Cardiac fibroblast (primary cell): ENCODE measurements at regions not wholly inside any gene's neighbourhood (a gene's known extent, or its start where the extent isn't known, plus 50 kb on each side); places are given as distances from the start of the nearest gene placed in this dataset.
"Not testable (repeated sequence)": the region's sequence is repeated elsewhere in the genome, so short reads cannot be mapped to it uniquely, and the experiment has no call there.

Experiments
- DNase-seq, 2 donors: peaks; one replicate each; pipeline versions ENCODE4 v3.0.0 to v3.0.0-alpha.2; 2010; ENCODE audit warnings: low read depth in 2 of 2
- H3K4me3 ChIP-seq, 2 donors: replicated peaks in 1 of 2; 1 replicate in 1 of 2; 2 replicates in 1 of 2; pipeline ENCODE4 v1.5.1; 2011; ENCODE audit warnings: low read depth in 2 of 2, low read length in 2 of 2, mild to moderate bottlenecking in 2 of 2, moderate library complexity in 1 of 2
- CTCF ChIP-seq: IDR thresholded peaks from one replicate; pipeline ENCODE4 v1.5.1; 2011; ENCODE audit warnings: low read depth, mild to moderate bottlenecking, low read length, inconsistent platforms

DNA sequence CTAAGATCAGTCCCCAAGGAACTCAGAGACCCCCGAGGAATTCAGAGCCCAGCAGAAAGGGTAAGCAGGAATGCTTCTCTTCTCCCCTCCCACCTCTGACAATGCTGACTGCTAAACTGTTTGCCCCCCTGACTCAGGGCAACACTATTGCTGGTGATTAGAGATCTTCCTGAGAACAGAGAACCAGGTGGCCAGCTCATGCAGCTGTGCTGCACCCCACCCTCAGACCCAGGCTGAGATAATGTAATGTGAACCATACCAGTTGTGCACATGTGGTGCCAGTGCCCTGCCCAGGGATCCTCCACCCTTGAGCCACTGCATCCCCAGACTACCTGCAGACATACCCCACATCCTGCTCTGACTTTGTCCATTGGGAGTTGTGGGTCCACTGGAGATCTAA lies 139.1 kb upstream of the ARG1 start:
- no peak for TF ChIP-seq CTCF
- DNase-seq: no peak
- no peak overlapping the region for H3K4me3 ChIP-seq

- DNase-seq: no peak
- no peak for TF ChIP-seq CTCF
- H3K4me3 ChIP-seq: no peak overlapping the region
Measured at GRCh38 chr6:131436358-131436757, 136.7 kb upstream of the ARG1 start.

DNA sequence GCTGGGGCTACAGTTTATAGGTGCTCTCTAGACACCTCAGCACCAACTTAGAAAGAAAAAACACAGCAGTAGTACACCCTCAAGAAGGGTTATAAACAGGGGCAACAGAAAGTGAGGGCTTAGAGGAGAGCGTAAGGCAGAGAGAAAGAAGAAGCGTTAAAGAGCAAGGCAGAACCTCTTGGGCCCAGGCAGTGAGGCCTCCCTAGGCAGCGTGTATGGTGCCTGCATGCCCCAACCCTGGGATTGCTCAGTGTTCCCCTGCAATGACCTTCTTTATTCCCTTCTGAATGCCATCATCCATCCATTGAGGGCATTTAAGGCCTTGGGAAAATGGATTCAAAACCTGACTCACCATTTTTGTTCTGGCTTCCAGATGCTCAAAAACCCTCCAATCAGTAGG lies 130.0 kb upstream of the ARG1 start:
- no peak overlapping the region for H3K4me3 ChIP-seq
- DNase-seq: no peak

DNA sequence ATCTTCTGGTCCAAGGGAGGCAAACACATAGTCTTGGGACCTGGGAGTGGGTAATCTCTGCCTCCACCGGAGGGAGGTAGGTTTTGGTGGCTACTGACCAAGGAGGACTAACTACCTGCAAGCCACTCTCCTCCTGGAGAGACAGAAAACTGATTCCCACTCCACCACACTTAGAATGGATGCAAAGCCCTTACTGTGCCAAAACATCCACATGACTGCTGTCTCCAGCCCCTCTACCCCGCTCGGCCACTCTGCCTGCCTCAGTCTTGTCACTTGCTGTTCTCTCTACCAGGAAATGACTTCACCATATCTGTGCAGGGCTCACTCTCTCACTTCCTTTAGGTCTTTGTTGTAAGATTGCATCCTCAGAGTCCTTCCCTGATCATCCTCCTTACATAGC lies 129.5 kb upstream of the ARG1 start:
- H3K4me3 ChIP-seq: no peak overlapping the region

More for the DNA sequence above, 130.0 kb upstream of the ARG1 start:
- TF ChIP-seq CTCF: no peak

DNA sequence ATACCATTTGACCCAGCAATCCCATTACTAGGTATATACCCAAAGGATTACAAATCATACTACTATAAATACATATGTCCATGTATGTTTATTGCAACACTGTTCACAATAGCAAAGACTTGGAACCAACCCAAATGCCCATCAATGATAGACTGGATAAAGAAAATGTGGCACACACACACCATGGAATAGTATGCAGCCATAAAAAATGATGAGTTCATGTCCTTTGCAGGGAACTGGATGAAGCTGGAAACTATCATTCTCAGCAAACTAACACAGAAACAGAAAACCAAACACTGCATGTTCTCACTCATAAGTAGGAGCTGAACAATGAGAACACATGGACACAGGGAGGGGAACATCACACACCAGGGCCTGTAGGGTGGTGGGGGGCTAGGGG lies 127.7 kb upstream of the ARG1 start:
- not testable (repeated sequence) for H3K4me3 ChIP-seq, DNase-seq

More for the DNA sequence above, 129.5 kb upstream of the ARG1 start:
- TF ChIP-seq CTCF: no peak
- no peak for DNase-seq

DNA sequence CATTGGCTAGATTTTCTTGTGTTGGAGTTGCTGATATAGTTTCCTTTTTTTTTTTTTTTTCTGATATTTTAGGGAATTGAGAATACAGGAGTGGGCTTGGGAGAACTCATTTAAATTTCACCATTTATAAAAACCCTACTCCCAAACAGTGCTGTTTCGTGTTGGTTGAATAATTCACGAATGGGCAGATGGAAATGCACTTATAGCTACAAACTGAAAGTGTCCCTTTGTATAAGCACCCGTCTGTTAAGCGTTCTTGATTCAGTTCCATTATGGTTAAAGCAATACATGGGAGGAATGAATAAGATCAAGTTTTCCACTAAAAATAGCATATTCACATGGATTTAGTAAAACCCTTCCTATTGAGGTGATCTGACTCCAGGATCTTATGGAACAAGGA lies 122.2 kb upstream of the ARG1 start:
- TF ChIP-seq CTCF: no peak
- DNase-seq: no peak
- H3K4me3 ChIP-seq: no peak overlapping the region

DNA sequence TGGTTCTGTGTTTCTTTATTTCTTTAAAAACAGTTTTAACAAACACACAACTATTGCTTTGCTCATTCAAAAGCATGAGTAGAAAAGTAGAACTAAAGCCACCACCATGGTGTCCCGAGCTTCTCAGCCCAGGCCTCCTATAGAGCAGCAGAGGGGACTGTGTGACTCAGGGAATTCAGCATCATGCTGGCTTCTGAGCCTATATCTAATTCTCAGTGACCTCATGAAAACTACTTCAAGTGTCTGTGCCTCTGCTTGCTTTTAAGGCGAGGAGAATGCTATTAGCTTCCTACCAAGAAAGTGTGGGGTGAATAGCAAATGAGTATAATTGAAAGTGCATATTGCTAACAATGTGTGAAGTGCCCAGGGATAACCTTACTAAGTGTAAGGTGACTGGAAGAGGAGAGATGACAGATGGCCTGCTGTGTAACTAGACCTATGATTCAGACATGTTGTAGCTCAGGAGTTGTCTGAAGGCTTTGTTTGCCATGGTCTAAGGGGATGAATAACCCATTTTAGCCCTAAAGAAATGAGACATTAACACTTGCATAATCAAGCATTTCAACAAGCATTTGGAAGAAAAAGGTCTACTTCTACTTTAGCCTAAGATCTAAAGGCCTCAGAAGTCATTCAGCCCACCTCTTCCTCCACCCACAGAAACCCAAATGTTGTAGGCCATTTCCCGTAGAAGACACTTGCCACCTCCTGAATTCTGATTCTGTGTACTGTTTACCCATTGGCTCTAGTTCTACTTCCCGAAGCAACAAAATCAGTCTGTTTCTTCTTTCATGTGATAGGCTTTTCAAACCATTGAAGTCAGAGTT lies 121.5 kb upstream of the ARG1 start:
- no peak for DNase-seq
- H3K4me3 ChIP-seq: no peak overlapping the region
- TF ChIP-seq CTCF: no peak
